ENCODE measurements at regions not wholly inside any gene's neighbourhood (a gene's known extent, or its start where the extent isn't known, plus 50 kb on each side); places are given as distances from the start of the nearest gene placed in this dataset.

DNA sequence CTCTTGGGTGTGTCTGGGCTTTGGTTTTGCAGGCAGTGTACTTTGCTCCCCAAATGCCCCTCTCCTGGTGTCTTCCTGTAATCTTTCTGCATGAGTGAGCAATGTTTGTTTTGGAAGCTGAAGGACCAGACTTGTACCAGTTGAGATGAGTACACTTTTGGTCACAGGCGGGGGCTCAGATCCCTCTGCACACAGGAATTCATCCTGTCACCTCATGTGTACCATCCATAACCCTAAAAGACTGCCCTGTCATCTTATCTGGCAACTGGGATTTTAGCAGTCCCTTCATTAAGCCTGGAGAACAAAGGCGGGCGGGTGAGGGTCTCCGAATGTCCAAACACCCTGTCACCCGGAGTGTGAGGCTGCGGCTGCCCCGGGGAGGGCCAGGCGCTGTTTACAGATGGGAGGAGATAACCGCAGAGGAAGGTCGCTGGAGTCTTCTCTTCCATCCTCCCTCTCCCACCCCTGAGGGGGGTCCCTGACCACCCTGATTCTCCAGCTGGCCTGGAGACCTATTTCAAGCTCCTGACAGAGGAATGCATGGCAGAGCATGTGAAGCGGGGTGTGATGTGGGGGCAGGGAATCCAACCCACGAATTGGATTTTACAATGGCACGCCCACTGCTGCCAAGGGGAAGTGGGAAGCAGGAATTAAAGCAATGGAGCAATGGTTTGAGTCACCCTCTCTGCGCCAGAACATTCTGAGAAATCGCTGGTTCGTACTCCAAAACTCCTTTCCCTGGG lies 158.2 kb upstream of the MYCN start:
- no peak for DNase-seq

DNA sequence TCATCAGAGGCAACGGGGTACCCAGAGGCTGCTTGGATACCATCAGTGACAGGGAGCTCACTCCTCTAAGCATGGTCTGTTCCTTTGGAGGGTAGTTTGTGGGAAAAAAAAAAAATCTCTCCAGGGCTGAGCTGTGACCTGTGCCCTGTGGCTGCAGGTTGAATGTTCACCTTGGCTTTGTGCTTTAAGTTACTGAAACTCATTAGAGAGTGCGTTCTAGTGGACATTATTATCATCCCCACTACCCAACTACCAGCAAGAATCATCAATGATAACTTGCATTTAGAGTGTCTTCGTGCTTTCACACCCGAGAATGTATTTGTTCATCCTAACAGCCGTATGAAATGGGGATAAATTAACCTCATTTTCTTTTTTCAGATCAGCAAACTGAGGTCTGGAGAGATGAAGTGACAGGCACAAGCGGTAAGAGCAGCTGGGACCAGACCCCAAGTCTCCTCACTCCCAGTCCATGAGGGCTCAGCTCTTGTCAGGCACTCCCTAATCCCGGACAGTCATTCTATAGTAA lies 157.5 kb upstream of the MYCN start:
- DNase-seq = no peak

DNA sequence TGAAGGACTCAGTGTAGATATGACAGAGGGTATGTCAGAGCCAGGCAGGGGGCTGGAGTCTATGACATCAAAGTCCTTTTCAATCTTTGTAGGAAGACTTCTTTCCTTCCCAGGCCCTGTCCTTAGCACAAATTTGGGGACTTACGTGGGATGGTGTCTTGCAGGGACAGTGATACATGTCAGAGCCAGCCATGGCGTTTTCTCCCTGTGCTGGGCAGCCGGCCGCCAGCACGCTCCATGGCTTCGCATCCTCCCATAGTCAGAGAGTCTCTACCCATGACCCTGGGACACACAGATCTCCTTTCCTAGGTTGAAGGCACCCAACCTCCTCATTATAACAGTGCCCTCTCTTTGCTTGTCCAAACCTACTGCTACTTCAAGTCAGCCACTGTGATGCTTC lies 156.9 kb upstream of the MYCN start:
- DNase-seq = no peak

DNA sequence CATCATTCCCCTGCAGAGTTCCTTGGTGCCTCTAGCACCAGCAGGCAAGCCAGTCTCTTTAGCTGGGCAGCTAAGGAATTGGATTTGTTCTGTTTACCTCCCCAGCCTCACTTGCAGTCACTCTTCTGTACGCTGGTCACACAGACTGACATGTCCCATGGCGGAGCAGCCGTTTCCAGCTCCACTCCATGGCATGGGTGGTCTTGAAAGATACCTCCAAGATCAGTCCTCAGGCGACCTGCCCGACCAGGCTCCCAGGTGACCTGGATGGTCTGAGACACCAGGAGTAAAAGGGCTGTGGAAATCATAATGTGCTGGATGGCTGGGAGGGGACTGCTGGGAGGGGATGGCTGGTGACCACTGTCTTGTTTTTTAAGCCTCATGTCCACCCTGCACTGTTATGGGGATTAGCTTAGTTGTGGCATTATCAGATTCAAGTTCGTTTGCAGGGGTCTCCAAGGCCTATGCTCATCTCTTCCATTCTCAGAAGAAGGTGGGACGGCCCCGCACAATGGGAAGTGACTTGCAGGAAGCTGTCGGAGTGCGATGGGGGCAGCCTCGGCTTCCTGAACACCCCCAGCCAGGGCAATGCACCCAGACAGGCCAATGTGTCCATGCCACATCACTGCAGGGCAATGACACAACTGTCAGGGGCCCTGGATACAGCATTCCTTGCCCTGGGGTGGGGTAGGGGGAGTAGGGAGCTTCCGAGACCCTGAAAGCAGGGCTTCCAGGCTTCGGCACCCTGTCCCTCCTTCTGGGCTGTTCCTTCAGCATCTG lies 156.1 kb upstream of the MYCN start:
- DNase-seq = no peak

DNA sequence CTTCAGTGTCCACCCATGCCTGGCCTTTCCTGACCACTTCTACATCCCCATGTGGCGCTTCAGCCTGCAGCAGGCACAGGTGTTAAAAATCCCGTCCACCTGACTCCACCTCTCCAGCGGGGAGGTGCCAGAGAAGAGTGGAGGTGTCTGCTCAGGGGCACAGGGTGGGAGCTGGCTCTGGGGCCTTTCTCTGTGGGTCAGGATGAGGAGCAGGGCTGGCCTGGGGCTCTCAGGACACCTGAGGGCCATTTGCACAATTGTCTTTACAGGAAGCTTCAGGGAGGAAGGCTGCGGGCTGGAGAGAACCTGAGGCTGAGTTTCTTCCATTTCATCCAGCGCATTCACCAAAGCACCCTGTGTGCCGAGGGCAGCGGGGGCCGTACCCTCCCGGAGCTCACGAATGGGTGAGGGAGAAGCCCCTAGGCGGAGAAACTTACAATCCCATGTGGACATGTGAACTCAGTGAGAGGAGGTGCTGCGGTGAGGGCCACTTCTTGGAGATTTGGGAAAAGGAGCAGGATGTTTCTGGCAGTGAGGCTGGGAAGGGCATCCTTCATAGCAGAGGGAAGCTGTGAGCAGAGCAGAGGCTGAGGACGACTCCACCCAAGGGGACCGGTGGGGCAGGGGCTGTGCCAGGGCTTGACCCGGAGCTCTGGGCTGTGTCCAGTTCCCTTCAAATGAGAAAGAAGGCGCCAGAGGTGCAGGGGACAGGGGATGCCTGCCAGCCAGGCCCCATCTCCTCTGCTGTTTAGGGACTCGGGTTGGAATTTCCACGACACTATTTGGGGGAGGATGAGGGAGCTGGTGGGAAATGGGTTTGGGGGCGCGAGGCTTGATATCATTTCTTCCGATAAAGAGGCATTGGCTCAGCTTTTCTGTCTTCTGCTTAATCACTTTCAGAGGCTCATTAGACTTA lies 155.2 kb upstream of the MYCN start:
- no peak for DNase-seq

DNA sequence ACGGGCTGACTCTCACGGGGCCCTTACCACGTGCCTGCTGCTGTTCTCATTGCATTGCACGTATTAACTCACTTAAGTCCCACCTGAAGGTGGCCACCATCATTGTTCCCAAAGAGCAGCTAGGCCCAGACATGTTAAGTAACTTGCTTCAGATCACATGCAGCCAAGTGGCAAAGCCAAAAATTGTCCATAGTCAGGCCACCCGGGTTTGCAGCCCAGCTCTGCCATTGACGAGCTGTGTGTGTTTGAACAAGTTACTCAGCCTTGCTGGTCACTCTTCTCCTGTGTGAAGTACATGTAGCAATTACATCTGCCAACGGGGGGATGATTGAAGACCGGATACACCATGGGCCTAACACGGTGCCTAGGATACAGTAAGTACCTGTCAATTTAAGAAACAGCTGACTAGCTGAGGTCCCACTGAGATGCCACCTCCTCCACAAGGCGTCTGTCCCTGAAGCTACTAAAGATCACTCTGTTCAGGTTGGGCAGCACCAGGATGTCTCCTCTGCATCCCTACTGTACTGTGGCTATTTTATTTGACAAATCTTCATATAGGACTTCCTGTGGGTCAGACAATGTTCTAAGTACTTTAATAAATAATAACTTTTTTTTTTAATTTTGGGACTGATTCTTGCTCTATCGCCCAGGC lies 154.2 kb upstream of the MYCN start:
- no peak for DNase-seq

DNA sequence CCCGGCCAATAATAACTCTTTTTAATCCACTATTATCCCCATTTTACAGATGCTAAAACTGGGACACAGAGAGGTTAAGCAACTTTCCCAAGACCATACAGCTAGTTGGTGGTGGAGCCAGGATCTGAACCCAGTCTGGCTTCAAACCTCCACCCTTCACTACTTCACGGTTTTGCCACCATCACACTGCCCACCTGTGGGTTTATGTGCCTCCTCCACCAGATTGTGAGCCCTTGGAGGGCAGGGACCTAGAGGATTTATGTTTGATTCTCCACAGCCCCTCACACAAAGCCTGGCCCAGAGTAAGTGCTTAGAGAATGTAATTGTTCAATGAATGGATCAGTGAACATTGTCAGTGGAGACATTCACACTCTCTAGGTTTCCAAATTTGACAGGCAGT lies 153.4 kb upstream of the MYCN start:
- DNase-seq = no peak

DNA sequence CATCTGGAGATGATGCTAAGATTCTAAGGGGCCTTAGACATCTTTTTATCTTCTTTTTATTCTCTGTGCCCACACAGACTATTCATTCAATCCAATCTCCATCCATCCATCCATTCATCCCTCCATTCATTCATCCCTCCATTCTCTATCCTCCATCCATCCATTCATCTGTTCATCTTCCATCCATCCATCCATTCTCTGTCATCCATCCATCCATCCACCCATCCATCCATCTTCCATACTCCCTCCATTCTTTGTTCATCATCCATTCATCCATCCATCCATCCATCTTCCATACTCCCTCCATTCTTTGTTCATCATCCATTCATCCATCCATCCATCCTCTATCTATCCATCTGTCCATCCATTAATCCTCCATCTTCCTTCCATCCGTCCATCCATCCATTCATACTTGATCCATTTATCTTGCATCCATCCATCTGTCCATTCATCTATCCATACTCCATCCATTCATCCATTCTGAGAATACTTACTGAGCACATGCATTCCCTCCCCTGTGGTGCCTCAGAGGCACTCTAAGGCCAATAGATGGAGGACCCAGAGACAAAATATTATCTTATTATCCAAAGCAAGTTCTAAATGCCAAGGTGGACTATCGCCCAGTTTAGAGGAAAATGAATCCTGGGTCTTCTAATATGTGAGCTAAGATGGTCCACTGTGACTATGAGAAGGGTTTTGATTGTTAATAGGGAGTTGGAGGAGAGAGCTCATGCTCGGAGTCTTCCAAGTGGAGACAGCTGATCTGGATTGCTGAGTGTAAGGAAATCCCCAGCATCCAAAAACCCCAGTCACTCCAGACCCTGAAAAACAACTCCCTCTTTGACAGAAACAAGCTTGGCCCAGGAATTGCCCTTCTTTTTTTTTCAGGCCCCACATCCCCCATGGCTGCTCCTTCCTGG lies 152.6 kb upstream of the MYCN start:
- DNase-seq = no peak

DNA sequence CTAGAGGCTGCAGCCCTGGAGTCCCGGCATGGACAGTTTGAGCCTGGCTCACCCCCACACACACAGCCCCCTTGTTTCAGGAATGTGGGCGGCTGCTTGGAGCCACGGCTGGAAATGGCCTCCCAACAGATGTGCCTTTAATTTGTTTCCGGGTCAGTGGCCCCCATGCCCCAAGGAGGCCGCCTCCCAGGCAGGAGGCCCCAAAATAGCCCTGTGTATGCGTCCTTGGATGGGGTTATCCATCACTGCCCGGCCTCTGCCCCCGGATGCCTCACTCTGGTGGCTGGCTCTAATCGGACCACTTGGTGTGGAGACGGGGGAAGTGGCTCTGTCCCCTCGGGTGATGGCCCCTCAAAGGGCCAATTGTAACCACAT lies 151.9 kb upstream of the MYCN start:
- no peak for DNase-seq

DNA sequence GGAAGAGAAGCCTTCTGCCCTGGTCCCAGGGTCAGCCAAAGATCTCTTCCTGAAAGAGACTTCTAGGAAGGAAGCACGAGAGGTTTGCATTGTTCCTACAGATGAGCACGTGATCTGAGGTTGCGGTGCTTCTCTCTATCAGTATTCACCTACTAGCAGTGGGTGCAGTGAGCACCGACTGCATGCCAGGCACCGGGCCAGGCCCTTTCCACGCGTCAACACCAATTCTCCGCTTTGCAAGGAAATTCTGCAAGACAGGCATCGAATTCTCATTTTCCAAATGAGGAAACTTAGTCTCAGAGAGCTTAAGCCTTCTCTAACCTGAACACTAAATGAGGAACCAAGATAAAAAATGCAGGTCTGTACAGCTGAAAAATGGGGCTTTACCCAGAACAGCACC lies 151.5 kb upstream of the MYCN start:
- DNase-seq = no peak

DNA sequence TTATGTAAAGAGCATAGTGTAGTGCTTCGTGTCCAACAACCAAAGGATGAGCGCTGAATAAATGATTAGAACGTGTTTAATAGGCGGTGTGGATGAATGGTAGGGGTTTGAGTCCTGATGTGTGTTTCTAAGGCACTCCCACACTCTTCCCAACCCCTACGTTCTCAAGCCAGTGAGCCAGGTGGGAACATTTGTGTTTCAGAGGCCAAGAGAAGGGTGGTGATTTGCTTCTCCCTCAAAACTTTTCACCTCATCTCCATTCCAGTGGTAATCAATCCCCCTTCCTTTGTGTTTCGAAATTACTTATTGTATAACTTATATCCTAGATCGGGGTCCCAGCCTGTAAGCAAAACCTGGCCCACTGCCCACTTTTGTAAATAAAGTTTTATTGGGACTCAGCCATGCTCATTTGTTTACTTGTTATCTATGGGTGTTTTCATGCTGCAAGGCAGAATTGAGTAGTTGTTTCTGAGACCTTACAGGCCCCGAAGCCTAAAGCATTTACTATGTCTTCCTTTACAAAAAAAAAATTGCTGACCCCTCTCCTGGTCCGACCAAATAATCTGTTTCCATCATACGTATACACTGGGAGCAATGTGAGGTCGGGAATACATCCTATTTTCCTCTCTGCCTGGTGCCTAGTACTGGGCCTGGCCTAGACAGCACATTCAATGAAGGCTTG lies 150.8 kb upstream of the MYCN start:
- no peak for DNase-seq

DNA sequence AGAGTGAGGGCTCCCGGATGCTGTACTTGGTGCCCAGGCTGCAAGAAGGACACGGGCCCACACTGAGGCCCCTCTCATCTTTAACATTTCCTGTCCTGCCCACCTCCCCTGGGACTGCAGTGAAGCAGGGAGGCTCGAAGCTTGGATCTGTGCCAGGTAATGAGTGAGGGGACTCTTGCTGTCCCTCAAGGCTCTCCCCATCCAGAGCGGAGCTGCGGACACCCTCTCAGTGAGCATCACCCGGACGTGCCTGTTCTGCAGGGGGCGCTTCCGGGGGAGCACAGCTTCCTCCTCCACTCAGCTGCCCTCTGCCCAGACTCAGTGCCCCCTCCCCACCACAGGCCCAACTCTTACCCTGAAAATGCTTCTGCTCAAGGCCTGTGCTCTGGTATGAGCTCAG lies 150.0 kb upstream of the MYCN start:
- no peak for DNase-seq

DNA sequence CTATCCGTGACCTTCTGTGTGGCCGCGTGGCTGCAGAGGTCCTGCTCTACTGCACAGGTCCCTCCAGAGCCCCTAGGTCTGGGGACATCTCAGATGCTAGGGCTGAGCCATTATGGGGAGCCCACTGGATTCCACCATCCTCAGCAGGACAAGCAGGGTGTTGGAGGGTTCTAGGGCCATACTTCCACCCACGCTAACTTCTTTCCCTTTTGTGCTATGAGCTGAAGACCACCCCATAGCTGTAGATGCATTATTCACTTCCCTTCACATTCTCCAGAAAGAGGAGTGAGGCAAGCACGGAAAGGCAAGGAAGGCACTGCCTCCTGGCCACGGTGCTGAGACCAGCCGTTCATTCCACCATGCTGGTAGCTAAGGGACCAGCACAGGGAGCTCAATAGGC lies 149.5 kb upstream of the MYCN start:
- DNase-seq = no peak

DNA sequence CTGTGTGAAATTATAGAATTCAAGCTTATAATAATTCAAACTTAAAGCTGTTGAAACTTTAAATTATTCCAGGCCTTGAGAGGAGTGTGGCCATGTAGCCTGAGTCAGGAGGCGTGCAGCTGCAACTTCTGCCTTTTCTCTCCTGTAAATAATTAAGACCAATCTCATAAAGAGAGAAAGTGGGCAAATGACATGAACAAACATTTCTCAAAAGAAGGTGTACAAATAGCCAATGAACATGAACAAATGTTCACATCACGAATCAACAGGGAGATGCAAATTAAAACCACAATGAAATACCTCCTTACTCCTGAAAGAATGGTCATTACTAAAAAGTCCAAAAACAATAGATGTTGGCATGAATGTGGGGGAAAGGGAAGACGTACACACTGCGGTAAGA lies 149.1 kb upstream of the MYCN start:
- DNase-seq = no peak

DNA sequence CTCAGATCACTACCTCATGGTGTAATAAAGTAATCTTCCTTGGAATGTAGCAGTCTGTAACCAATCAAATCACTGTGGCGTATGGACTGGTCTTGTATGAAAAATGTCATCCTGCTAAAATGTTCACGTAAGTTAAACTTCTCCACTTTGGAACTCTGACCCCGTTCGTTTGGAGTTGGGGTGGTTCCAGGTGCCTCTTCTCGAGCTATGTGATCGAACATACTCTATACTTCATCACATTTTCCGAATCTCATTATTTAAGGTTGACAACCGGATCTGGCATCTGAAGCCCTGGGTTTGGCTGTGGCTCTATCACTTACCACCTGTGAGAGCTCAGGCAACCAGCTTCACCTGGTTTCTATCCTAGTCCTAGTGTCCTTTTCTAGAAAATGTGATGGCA lies 148.0 kb upstream of the MYCN start:
- no peak for DNase-seq

DNA sequence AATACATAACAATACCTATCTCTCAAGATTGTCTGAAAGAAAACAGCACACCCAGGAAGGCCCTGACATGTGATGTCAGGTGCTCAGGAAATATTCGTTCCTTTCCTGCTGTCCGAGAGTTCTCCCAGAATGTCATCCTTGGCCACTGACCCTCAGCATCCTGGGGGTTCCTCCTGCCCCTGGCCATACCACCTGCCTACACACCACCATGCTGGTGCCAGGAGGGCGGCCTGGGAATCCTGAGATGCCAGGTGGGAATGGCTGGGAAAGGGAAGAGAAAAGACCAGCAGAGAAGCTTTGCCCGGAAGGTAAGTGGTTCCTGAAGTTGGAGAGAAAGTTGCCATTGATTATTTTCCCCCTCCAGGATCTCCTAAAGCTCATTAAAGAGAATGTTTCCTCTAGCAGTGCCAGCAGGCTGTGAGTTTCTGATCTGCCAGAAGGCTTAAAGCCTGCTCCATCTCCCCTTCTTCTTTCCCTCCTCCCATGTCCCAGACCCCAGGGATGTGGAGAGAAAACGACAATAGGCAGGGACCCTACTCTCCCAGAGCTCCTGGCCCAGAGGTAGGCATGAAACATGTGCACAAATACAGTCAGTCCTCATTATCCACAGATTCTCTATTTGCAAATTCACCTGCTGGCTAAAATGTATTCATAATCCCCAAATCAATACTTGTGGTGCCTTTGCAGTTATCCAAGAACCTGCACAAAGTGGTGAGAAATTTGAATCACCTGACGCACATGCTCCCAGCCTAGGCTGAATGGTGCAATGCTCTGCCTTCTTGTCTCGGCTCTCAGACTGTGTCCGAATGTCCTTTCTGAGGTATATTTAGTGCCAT lies 147.1 kb upstream of the MYCN start:
- DNase-seq = no peak

DNA sequence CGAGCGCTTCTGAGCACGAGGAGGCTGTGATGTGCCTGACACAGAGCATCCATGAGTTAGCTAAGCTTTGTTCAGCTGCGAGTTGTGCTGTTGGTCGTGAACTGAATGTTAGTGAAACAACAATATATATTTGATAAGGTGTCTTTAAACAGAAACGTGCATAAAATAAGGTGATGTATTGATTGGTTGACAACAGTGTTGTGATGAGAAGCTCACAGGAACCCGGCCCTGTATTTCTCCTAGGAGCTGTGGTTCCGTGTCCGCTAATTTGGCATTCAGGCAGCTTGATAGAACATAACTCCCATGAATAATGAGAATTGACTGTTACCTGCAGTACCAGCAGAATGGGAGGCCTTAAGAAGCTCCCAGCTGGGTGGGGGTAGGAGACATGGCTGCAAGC lies 146.4 kb upstream of the MYCN start:
- no peak for DNase-seq

DNA sequence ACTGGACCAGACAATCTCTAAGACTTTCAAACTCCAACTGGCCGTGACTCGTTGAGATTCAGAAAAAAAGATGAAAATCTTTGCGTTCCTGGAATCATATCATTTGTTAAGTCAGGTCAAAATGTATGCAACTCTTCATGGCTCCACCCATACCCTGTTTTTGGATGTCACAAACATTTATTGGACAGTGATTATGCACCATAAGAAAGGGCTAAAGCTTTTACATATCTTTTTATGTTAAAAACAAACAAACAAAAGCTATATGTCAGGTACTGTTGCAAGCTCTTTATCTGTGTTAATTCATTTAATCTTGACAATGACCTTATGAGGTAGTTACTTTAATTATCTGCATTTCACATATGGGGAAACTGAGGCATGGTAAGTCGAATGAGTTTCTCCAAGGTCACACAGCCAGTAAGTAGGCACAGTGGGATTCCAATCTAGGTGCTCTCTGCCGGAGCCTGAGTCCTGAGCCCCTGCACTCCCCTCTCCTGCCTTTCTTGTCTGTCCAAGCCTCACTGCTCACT lies 145.7 kb upstream of the MYCN start:
- DNase-seq = no peak

DNA sequence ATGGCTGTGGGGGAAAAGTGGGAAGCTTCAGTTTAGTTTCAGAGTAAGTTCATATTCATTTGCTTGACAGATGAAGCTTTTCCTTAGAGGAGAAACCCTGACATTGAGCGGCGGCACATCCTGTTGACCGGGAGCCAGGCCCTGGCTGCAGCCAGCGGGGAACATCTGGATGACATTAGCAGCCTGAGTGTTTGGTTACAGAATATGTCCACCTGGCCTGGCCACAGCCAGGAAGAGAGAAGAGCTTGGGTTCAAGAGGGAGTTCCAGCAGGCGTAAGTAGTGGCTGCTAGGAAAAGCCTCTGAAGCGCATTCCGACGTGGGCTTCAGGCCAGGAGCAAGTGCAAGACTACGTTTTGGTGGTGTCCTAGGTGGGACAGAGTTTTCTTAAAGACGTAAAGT lies 144.9 kb upstream of the MYCN start:
- no peak for DNase-seq

Data from AML-193 (cell line).